ENCODE measurements at regions not wholly inside any gene's neighbourhood (a gene's known extent, or its start where the extent isn't known, plus 50 kb on each side); places are given as distances from the start of the nearest gene placed in this dataset.
"Not testable (repeated sequence)": the region's sequence is repeated elsewhere in the genome, so short reads cannot be mapped to it uniquely, and the experiment has no call there.

- Histone ChIP-seq H3K27ac (no peak overlapping the region), H3K4me1 (replicated peaks in 1 of 2) (no peaks in the 10 kb centered on the region), H3K4me3 (no peak overlapping the region), H3K9me3 (replicated peaks in 1 of 3) (no peaks in the 10 kb centered on the region), H3K36me3 (replicated peaks in 1 of 2) (no peaks in the 10 kb centered on the region), H3K27me3 (peaks cover 5% of the 10 kb centered on the region)
- WGBS, 4 donors: 71 to 79% (median 76%) methylated on average over 5 of the region's 5 CpGs
- no peak for DNase-seq
- intact Hi-C loops (cut with DNase I): no loop called here
- TF ChIP-seq POLR2A (IDR thresholded peaks at IDR 0.05) (no peak), CTCF (IDR thresholded peaks at IDR 0.05) (no peak)
Observed at GRCh38 chr2:175350105-175350504, 168.6 kb upstream of the ATP5MC3 start.

GRCh38 chr2:175342085-175342484 lies 160.6 kb upstream of the ATP5MC3 start:
- no peak for DNase-seq
- Histone ChIP-seq H3K36me3 (replicated peaks in 1 of 2) (no peaks in the 10 kb centered on the region), H3K4me1 (replicated peaks in 1 of 2) (no peaks in the 10 kb centered on the region), H3K27ac (no peak overlapping the region), H3K4me3 (no peak overlapping the region), H3K27me3 (no peaks in the 10 kb centered on the region), H3K9me3 (replicated peaks in 1 of 3) (peaks cover 0 to 4% (median 0%) of the 10 kb centered on the region in 3 donors)
- no peak for TF ChIP-seq POLR2A (IDR thresholded peaks at IDR 0.05)
- TF ChIP-seq CTCF (IDR thresholded peaks at IDR 0.05): no peak
- intact Hi-C loops (cut with DNase I): no loop called here

- Histone ChIP-seq H3K27me3 (no peaks in the 10 kb centered on the region), H3K36me3 (replicated peaks in 1 of 2) (no peaks in the 10 kb centered on the region), H3K4me1 (replicated peaks in 1 of 2) (no peaks in the 10 kb centered on the region), H3K4me3 (no peak overlapping the region), H3K27ac (no peak overlapping the region), H3K9me3 (replicated peaks in 1 of 3) (no peaks in the 10 kb centered on the region)
- intact Hi-C loops (cut with DNase I): no loop called here
- no peak for DNase-seq
- WGBS, 4 donors: 73 to 82% (median 82%) methylated on average over 3 of the region's 3 CpGs
- TF ChIP-seq POLR2A (IDR thresholded peaks at IDR 0.05): no peak
- TF ChIP-seq CTCF (IDR thresholded peaks at IDR 0.05): no peak
Observed at GRCh38 chr2:175330195-175330594, 148.7 kb upstream of the ATP5MC3 start.

- 75 to 87% (median 83%) methylated on average over 3 of the region's 3 CpGs for WGBS, 4 donors
- H3K36me3 ChIP-seq (replicated peaks in 1 of 2): no peaks in the 10 kb centered on the region
- H3K27ac ChIP-seq: no peak overlapping the region
- H3K9me3 ChIP-seq (replicated peaks in 1 of 3): no peaks in the 10 kb centered on the region
- H3K4me3 ChIP-seq: no peak overlapping the region
- DNase-seq: no peak
- TF ChIP-seq CTCF (IDR thresholded peaks at IDR 0.05) (no peak), POLR2A (IDR thresholded peaks at IDR 0.05) (no peak)
- intact Hi-C loops (cut with DNase I): no loop called here
- H3K27me3 ChIP-seq: no peaks in the 10 kb centered on the region
- no peaks in the 10 kb centered on the region for H3K4me1 ChIP-seq (replicated peaks in 1 of 2)
Observed at GRCh38 chr2:175326801-175327200, 145.3 kb upstream of the ATP5MC3 start.

GRCh38 chr2:175326164-175326563 lies 144.7 kb upstream of the ATP5MC3 start:
- DNase-seq; intact Hi-C loops (cut with DNase I); H3K9me3 ChIP-seq (replicated peaks in 1 of 3); H3K27ac ChIP-seq; H3K4me1 ChIP-seq (replicated peaks in 1 of 2); H3K36me3 ChIP-seq (replicated peaks in 1 of 2); H3K27me3 ChIP-seq; H3K4me3 ChIP-seq: not testable (repeated sequence)
- WGBS, 4 donors: 67 to 87% (median 79%) methylated on average over 2 of the region's 2 CpGs
